SU-DHL-6 (cell line): ENCODE measurements at regions not wholly inside any gene's neighbourhood (a gene's known extent, or its start where the extent isn't known, plus 50 kb on each side); places are given as distances from the start of the nearest gene placed in this dataset.

ENCODE experiments used
- H2AFZ ChIP-seq: fragments of 200-600 bp; sonication (generic); 2 replicates; pipeline ENCODE4 v1.6.1; 2014; ENCODE audit warnings: low read depth, mild to moderate bottlenecking, moderate library complexity, mixed read lengths, antibody characterized with exemption, low read length; ENCODE audit not compliant: severe bottlenecking
- H3F3A ChIP-seq: fragments of 200-600 bp; shearing (Covaris generic); 2 replicates; pipeline ENCODE4 v1.6.0; 2016; ENCODE audit warnings: antibody characterized with exemption, mild to moderate bottlenecking; ENCODE audit not compliant: insufficient read depth
- H3K27ac ChIP-seq: fragments of 200-600 bp; sonication (generic); 2 replicates; pipeline ENCODE4 v1.5.1; 2016; ENCODE audit warnings: low read depth, mild to moderate bottlenecking, low read length, moderate library complexity, mixed read lengths
- H3K27me3 ChIP-seq: fragments of 200-600 bp; sonication (generic), shearing (Covaris generic); 2 replicates; pipeline ENCODE4 v1.6.0; 2014; ENCODE audit warnings: mild to moderate bottlenecking, low read length
- H3K36me3 ChIP-seq: fragments of 200-600 bp; sonication (generic); 2 replicates; pipeline ENCODE4 v1.6.1; 2014; ENCODE audit warnings: mild to moderate bottlenecking, low read length, mixed read lengths
- H3K4me2 ChIP-seq: fragments of 300-600, 200-600 bp; shearing (Covaris generic), sonication (generic); 2 replicates; pipeline ENCODE4 v1.6.0; 2014; ENCODE audit warnings: low read length, low read depth, mild to moderate bottlenecking; ENCODE audit not compliant: poor library complexity, severe bottlenecking
- H3K4me3 ChIP-seq: fragments of 200-600 bp; sonication (generic); 2 replicates; pipeline ENCODE4 v1.5.1; 2014; ENCODE audit warnings: antibody characterized with exemption, low read length, mild to moderate bottlenecking, mixed read lengths; ENCODE audit not compliant: insufficient read depth, poor library complexity, severe bottlenecking
- H3K79me2 ChIP-seq: fragments of 200-600 bp; sonication (generic); 2 replicates; pipeline ENCODE4 v1.6.1; 2014; ENCODE audit warnings: mild to moderate bottlenecking, low read length, moderate library complexity; ENCODE audit not compliant: insufficient read depth
- H3K9ac ChIP-seq: fragments of 200-600 bp; sonication (generic); 2 replicates; pipeline ENCODE4 v1.7.0; 2014; ENCODE audit warnings: mild to moderate bottlenecking, low read length
- H3K9me2 ChIP-seq: fragments of 200-600 bp; sonication (generic); replicated peaks from 2 replicates; pipeline ENCODE4 v1.6.1; 2014; ENCODE audit warnings: low read length; ENCODE audit not compliant: insufficient read depth
- H3K9me3 ChIP-seq: fragments of 200-600 bp; sonication (generic); 2 replicates; pipeline ENCODE4 v1.6.1; 2014; ENCODE audit warnings: low read length, mixed read lengths; ENCODE audit not compliant: insufficient read depth
- H4K20me1 ChIP-seq: fragments of 200-600 bp; sonication (generic); 2 replicates; pipeline ENCODE4 v1.6.1; 2014; ENCODE audit warnings: low read depth, mild to moderate bottlenecking, antibody characterized with exemption, low read length, moderate library complexity, mixed read lengths
- EZH2phosphoT487 ChIP-seq: fragments of 200-600 bp; sonication (generic), shearing (Covaris generic); conservative IDR thresholded peaks from 2 replicates; pipeline ENCODE4 v1.6.1; 2018; ENCODE audit warnings: mild to moderate bottlenecking, antibody characterized with exemption, low read length, moderate library complexity, mixed read lengths
- TF ChIP-seq, protein P1 (sequence below): fragments of 200-600 bp; sonication (generic); IDR thresholded peaks from one replicate; pipeline ENCODE4 v1.5.1; 2017; ENCODE audit warnings: antibody characterized with exemption, mild to moderate bottlenecking, low read length, moderate library complexity; ENCODE audit not compliant: insufficient read depth, poor library complexity, severe bottlenecking

DNA sequence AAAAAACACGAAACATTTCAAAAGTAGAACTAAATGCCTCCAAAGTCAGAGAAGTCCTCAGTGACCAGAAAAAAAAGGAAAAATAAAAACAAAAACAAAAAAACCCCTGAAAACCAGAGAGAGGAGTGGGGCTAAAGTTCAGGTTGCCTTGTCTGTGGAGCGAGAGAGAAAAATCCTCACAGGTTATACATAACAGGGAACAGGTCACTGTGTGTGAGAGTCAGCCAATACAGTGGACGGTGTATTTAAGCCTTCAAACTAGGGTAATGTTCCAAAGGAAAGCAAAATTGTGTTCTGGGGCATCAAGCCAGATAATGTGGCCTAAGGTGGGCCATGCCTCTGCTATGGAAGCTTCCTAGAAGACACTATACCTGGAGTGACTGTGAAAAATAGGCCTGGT lies 216.1 kb upstream of the SUCLG2 start:
- H2AFZ ChIP-seq: no peak overlapping the region
- H3K9me3 ChIP-seq: no peaks in the 10 kb centered on the region
- H3K9me2 ChIP-seq: no peaks in the 10 kb centered on the region
- H3K36me3 ChIP-seq: no peaks in the 10 kb centered on the region
- H3K4me3 ChIP-seq: no peak overlapping the region
- no peak overlapping the region for H3K4me2 ChIP-seq
- no peak overlapping the region for H3K27ac ChIP-seq
- no peak overlapping the region for H3K9ac ChIP-seq
- H3F3A ChIP-seq: no peaks in the 10 kb centered on the region
- no peaks in the 10 kb centered on the region for H4K20me1 ChIP-seq
- H3K79me2 ChIP-seq: no peaks in the 10 kb centered on the region
- H3K27me3 ChIP-seq: no peaks in the 10 kb centered on the region
- TF ChIP-seq, protein P1, sequence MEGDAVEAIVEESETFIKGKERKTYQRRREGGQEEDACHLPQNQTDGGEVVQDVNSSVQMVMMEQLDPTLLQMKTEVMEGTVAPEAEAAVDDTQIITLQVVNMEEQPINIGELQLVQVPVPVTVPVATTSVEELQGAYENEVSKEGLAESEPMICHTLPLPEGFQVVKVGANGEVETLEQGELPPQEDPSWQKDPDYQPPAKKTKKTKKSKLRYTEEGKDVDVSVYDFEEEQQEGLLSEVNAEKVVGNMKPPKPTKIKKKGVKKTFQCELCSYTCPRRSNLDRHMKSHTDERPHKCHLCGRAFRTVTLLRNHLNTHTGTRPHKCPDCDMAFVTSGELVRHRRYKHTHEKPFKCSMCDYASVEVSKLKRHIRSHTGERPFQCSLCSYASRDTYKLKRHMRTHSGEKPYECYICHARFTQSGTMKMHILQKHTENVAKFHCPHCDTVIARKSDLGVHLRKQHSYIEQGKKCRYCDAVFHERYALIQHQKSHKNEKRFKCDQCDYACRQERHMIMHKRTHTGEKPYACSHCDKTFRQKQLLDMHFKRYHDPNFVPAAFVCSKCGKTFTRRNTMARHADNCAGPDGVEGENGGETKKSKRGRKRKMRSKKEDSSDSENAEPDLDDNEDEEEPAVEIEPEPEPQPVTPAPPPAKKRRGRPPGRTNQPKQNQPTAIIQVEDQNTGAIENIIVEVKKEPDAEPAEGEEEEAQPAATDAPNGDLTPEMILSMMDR: no peak

DNA sequence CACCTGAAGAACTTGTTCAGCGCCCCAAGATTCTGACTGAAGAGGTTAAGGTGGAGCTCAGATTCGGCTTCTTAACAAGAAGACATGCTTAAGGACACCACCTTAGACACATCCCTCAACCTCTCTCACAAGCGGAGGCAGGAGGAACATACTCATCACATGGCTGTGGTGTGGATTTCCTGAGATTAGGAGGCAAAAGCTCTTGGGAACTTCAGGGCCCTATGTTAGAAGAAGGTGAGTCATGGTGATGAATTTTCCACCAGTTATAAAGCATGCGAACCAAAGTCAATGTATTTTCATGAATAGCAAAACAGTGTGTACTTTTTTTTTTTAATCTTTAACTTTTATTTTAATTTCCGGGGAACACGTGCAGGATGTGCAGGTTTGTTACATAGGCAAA lies 212.2 kb upstream of the SUCLG2 start:
- Histone ChIP-seq H3F3A (no peaks in the 10 kb centered on the region), H3K4me2 (no peak overlapping the region), H2AFZ (no peak overlapping the region), H3K27ac (no peak overlapping the region), H3K9ac (no peak overlapping the region), H3K9me3 (no peaks in the 10 kb centered on the region), H3K36me3 (no peaks in the 10 kb centered on the region), H3K79me2 (no peaks in the 10 kb centered on the region), H3K27me3 (no peaks in the 10 kb centered on the region), H4K20me1 (no peaks in the 10 kb centered on the region), H3K9me2 (no peaks in the 10 kb centered on the region), H3K4me3 (no peak overlapping the region)
- TF ChIP-seq, protein P1: no peak
- no peak for TF ChIP-seq EZH2phosphoT487

DNA sequence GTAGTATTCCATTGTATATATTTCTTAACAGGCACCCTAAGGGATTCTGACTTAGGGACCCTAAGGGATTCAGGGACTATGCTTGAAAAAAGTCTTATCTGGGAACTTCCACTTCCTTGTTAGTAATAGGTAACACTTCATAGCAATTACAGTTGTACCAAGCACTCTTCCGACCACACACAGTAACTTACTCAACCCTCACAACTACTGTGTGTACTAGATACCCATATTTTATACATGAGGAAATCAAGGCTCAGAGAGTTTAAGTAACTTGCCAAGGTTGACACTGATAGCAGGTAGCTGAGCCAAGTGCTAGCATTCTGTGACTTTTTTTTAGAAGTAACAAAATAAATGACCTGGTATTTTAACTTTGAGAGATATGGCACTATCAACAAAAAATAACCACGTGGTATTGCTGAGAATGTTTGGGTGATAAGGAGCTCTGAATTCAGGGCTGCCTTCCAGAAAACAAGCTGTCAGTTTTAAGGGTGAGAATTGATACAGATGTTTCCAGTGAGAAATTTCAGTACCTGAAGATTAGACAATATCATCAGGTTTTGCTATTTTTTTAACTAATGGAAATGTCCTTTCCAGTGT lies 210.3 kb upstream of the SUCLG2 start:
- Histone ChIP-seq H3K9ac (no peak overlapping the region), H3K36me3 (no peaks in the 10 kb centered on the region), H4K20me1 (no peaks in the 10 kb centered on the region), H3K9me3 (no peaks in the 10 kb centered on the region), H3K27ac (no peak overlapping the region), H3K27me3 (no peaks in the 10 kb centered on the region), H3K9me2 (no peaks in the 10 kb centered on the region), H3K4me3 (no peak overlapping the region), H3F3A (no peaks in the 10 kb centered on the region), H3K79me2 (no peaks in the 10 kb centered on the region), H2AFZ (no peak overlapping the region), H3K4me2 (no peak overlapping the region)
- no peak for TF ChIP-seq EZH2phosphoT487
- TF ChIP-seq, protein P1: no peak

DNA sequence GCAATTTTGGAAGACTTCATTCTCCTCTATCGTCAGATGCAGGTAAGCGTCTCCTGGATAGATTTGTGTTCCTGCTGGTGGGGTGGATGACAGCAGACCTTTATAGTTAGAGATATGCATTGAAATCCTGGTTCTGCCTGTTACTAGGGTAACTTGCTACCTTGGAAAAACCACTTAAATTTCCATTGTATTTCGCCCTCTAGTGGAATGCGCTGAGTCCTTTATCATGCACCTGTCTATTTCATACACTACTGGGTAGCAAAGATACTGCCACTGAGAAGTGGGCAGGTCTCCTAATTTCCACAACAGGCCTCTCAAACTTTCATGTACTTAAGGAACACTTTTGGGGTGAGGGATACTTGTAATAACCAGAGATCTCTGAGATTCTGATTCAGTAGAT lies 209.5 kb upstream of the SUCLG2 start:
- Histone ChIP-seq H3K9me3 (no peaks in the 10 kb centered on the region), H3K79me2 (no peaks in the 10 kb centered on the region), H3F3A (no peaks in the 10 kb centered on the region), H3K27me3 (no peaks in the 10 kb centered on the region), H3K4me2 (no peak overlapping the region), H3K9ac (no peak overlapping the region), H3K36me3 (no peaks in the 10 kb centered on the region), H3K27ac (no peak overlapping the region), H3K4me3 (no peak overlapping the region), H2AFZ (no peak overlapping the region), H4K20me1 (no peaks in the 10 kb centered on the region), H3K9me2 (no peaks in the 10 kb centered on the region)
- TF ChIP-seq EZH2phosphoT487: no peak
- TF ChIP-seq, protein P1: peak; percentile 41
